HepG2 (cell line): ENCODE measurements at regions not wholly inside any gene's neighbourhood (a gene's known extent, or its start where the extent isn't known, plus 50 kb on each side); places are given as distances from the start of the nearest gene placed in this dataset.

Experiments
- ATAC-seq: fragments of 200-7000 bp; cut with Tn5 transposase; 3 replicates; pipeline ENCODE4 v1.9.1; 2020; ENCODE audit warnings: mild to moderate bottlenecking, moderate library complexity
- BruUV-seq: library from RNA; stranded (reverse); fragments of 400-500 nt; replicated peaks from 2 replicates; lab custom pipeline; 2021; lab: Mats Ljungman, UMichigan
- CTCF ChIA-PET: fragments of 300-600 bp; formaldehyde crosslinking; extraction: SDS; loops from one replicate; lab custom pipeline; 2021; ENCODE audit warnings: low total read pairs, inconsistent platforms, low intra/inter-chr PET ratio; lab: Yijun Ruan, JAX
- POLR2A ChIA-PET: fragments of 350-600 bp; sonication (Branson Sonifier 250); formaldehyde crosslinking; loops from one replicate; lab custom pipeline; 2020; ENCODE audit warnings: antibody characterized with exemption, inconsistent platforms; lab: Yijun Ruan, JAX
- DNase-seq: peaks from one replicate; pipeline ENCODE4 v3.0.0-alpha.2; 2015; ENCODE audit warnings: low spot score
- FAIRE-seq: peaks from 3 replicates; lab custom pipeline; 2011; peaks lifted over from hg19 to GRCh38; lab: Jason Lieb, UNC
- H2AFZ ChIP-seq: one replicate; pipeline ENCODE4 v1.6.1; 2011; ENCODE audit warnings: low read length, inconsistent platforms
- H3K27ac ChIP-seq: fragments of 300-600 bp; 3 replicates; pipeline ENCODE4 v1.8.0; 2011; ENCODE audit warnings: mixed run types, mild to moderate bottlenecking, mixed read lengths, low read length, inconsistent platforms; ENCODE audit not compliant: insufficient read depth; ENCODE audit errors: extremely low read length
- H3K27me3 ChIP-seq, 2 experiments: fragments of 200-600 bp in 1 of 2; 2 replicates in 1 of 2; 3 replicates in 1 of 2; pipeline versions ENCODE4 v1.6.0 to v1.8.0; 2011; ENCODE audit warnings: low read length in 2 of 2, mild to moderate bottlenecking in 2 of 2, moderate library complexity in 2 of 2, inconsistent platforms in 1 of 2; ENCODE audit not compliant: insufficient read depth in 2 of 2, control insufficient read depth in 1 of 2
- H3K36me3 ChIP-seq, 2 experiments: fragments of 200-600 bp in 1 of 2; replicated peaks in 1 of 2; 2 replicates in 1 of 2; 3 replicates in 1 of 2; pipeline versions ENCODE4 v1.5.1 to v1.8.0; 2011; ENCODE audit warnings: low read length in 2 of 2, inconsistent platforms in 1 of 2; ENCODE audit not compliant: insufficient read depth in 2 of 2, control insufficient read depth in 1 of 2
- H3K4me1 ChIP-seq: 2 replicates; pipeline ENCODE4 v1.5.1; 2012; ENCODE audit warnings: low read length, inconsistent platforms; ENCODE audit not compliant: insufficient read depth
- H3K4me2 ChIP-seq: 2 replicates; pipeline ENCODE4 v1.6.0; 2011; ENCODE audit warnings: low read depth, low read length, inconsistent platforms
- H3K4me3 ChIP-seq, 3 experiments: fragments of 200-600 bp in 1 of 3; sonication (generic), shearing (Covaris generic) in 1 of 3; replicated peaks in 1 of 3; 2 replicates each; pipeline ENCODE4 v1.5.1; 2011 to 2016; ENCODE audit warnings: low read length in 3 of 3, inconsistent platforms in 2 of 3, low read depth in 2 of 3, mild to moderate bottlenecking in 2 of 3, control low read depth in 1 of 3, mixed read lengths in 1 of 3; ENCODE audit not compliant: insufficient read depth in 1 of 3
- H3K79me2 ChIP-seq: one replicate; pipeline ENCODE4 v1.6.1; 2011; ENCODE audit warnings: low read length, inconsistent platforms; ENCODE audit not compliant: insufficient read depth
- H3K9ac ChIP-seq: 2 replicates; pipeline ENCODE4 v1.6.0; 2011; ENCODE audit warnings: mild to moderate bottlenecking, low read depth, low read length, inconsistent platforms; ENCODE audit not compliant: insufficient read depth
- H3K9me3 ChIP-seq: 2 replicates; pipeline ENCODE4 v1.5.1; 2012; ENCODE audit warnings: mild to moderate bottlenecking, low read length
- H4K20me1 ChIP-seq: 2 replicates; pipeline ENCODE4 v1.6.0; 2011; ENCODE audit warnings: inconsistent platforms, mild to moderate bottlenecking, low read length, moderate library complexity; ENCODE audit not compliant: insufficient read depth
- GATAD1 ChIP-seq: IDR thresholded peaks from 2 replicates; pipeline ENCODE4 v1.6.1; 2016; ENCODE audit warnings: missing genetic modification reagents, missing compliant biosample characterization
- HDAC1 ChIP-seq: sonication (generic); formaldehyde crosslinking; IDR thresholded peaks from 2 replicates; pipeline ENCODE4 v1.5.1; 2020; ENCODE audit warnings: mild to moderate bottlenecking, missing genetic modification reagents
- NFKBIZ ChIP-seq: IDR thresholded peaks from 2 replicates; pipeline ENCODE4 v1.6.1; 2018; ENCODE audit warnings: missing genetic modification reagents, missing compliant biosample characterization
- PAWR ChIP-seq: sonication (generic); formaldehyde crosslinking; IDR thresholded peaks from 2 replicates; pipeline ENCODE4 v1.4.0; 2020; ENCODE audit warnings: missing genetic modification reagents, mild to moderate bottlenecking, borderline replicate concordance
- PITX1 ChIP-seq: sonication (generic); formaldehyde crosslinking; IDR thresholded peaks from 2 replicates; pipeline ENCODE4 v1.5.1; 2020; ENCODE audit warnings: mild to moderate bottlenecking, missing genetic modification reagents
- PLRG1 ChIP-seq: fragments of 450-650 bp; conservative IDR thresholded peaks from 2 replicates; pipeline ENCODE4 v1.6.1; 2016
- PRDM10 ChIP-seq: sonication (generic); formaldehyde crosslinking; IDR thresholded peaks from 2 replicates; pipeline ENCODE4 v1.4.0; 2020; ENCODE audit warnings: low read depth, missing genetic modification reagents
- SNRNP70 ChIP-seq: fragments of 200-400 bp; formaldehyde crosslinking; IDR thresholded peaks from 2 replicates; pipeline ENCODE4 v1.6.1; 2017; ENCODE audit warnings: mild to moderate bottlenecking, low read depth, low read length, moderate library complexity
- TEAD3 ChIP-seq: optimal IDR thresholded peaks from 2 replicates; pipeline ENCODE3; 2016; ENCODE audit warnings: borderline replicate concordance
- ZBTB26 ChIP-seq: IDR thresholded peaks from 2 replicates; pipeline ENCODE4 v1.6.1; 2016; ENCODE audit warnings: missing compliant biosample characterization, missing genetic modification reagents, borderline replicate concordance
- ZNF281 ChIP-seq: sonication (generic); formaldehyde crosslinking; IDR thresholded peaks from 2 replicates; pipeline ENCODE4 v1.4.0; 2020; ENCODE audit warnings: missing genetic modification reagents, borderline replicate concordance
- WGBS: methylation state at CpG from one replicate; pipeline ENCODE4 v1.1.6; 2017; ENCODE audit warnings: low lambda C conversion rate; 5-methylcytosine and 5-hydroxymethylcytosine counted together
- in situ Hi-C: cut with HindIII; loops from 2 replicates; pipeline ENCODE4 v1.10.0; 2017; ENCODE audit warnings: low pct_unique_long_range_greater_than_20kb; ENCODE audit not compliant: extremely low pct_ligation_motif_present
- intact Hi-C: fragments of 100-400 bp; cut with micrococcal nuclease; formaldehyde crosslinking; loops from one replicate; pipeline ENCODE4 v1.10.0; 2022; ENCODE audit not compliant: unreplicated experiment

- no peak overlapping the region for H3K4me2 ChIP-seq
- in situ Hi-C loops (no loop called here), intact Hi-C loops (loop anchor here (5.0 to 10.0 kb wide), 2 partner anchors 1287 to 1350 kb away; no protein-coding TSS in a partner anchor)
- no peaks in the 10 kb centered on the region for H3K4me1 ChIP-seq
- no peaks in the 10 kb centered on the region for H3K36me3 ChIP-seq
- FAIRE-seq: no peak
- 28% methylated on average over 4 of the region's 4 CpGs for WGBS
- H3K79me2 ChIP-seq: no peaks in the 10 kb centered on the region
- no peaks in the 10 kb centered on the region; a peak in 1 of 5 replicates for H3K27me3 ChIP-seq
- no peak for ATAC-seq
- BruUV-seq: no TSS peak
- H3K9me3 ChIP-seq: no peaks in the 10 kb centered on the region
- ChIA-PET CTCF (interaction anchor here (1.9 kb wide), 1 partner anchor 182 kb away, joined by 13 read pairs; no protein-coding TSS in a partner anchor), POLR2A (no interaction called here)
- no peak overlapping the region for H3K27ac ChIP-seq
- DNase-seq: no peak
- no peak overlapping the region for H3K9ac ChIP-seq
- no peak overlapping the region for H2AFZ ChIP-seq
- H4K20me1 ChIP-seq: no peaks in the 10 kb centered on the region
- TF ChIP-seq HDAC1 (CRISPR knock-in tag) (no peak), SNRNP70 (no peak), PAWR (CRISPR knock-in tag) (no peak), ZBTB26 (CRISPR knock-in tag) (no peak), PITX1 (CRISPR knock-in tag) (no peak), ZNF281 (no peak), PRDM10 (CRISPR knock-in tag) (no peak), PLRG1 (no peak), GATAD1 (CRISPR knock-in tag) (no peak), TEAD3 (CRISPR knock-in tag) (no peak), NFKBIZ (CRISPR knock-in tag) (no peak)
- no peak overlapping the region for H3K4me3 ChIP-seq
Observed at GRCh38 chr18:24544949-24545348, 84.5 kb downstream of the HRH4 start.
